Memory B cell (primary cell): ENCODE measurements at regions not wholly inside any gene's neighbourhood (a gene's known extent, or its start where the extent isn't known, plus 50 kb on each side); places are given as distances from the start of the nearest gene placed in this dataset.

Experiments
- ATAC-seq: fragments of 150-1000 bp; cut with Tn5 transposase; 2 replicates; pipeline ENCODE4 v1.10.0; 2021; ENCODE audit warnings: low read depth, mild to moderate bottlenecking, moderate library complexity
- DNase-seq, 2 donors: peaks; one replicate each; pipeline ENCODE4 v3.0.0; 2022; ENCODE audit warnings: low spot score in 2 of 2
- H3K27ac Mint-ChIP-seq: one replicate; pipeline ENCODE4 v1.8.0; 2022; ENCODE audit warnings: mild to moderate bottlenecking, moderate library complexity, mixed read lengths
- H3K27me3 Mint-ChIP-seq: one replicate; pipeline ENCODE4 v1.8.0; 2022; ENCODE audit warnings: mixed read lengths
- H3K36me3 Mint-ChIP-seq: one replicate; pipeline ENCODE4 v1.8.0; 2022; ENCODE audit warnings: mild to moderate bottlenecking, mixed read lengths
- H3K4me1 Mint-ChIP-seq: one replicate; pipeline ENCODE4 v1.8.0; 2022; ENCODE audit warnings: mixed read lengths
- H3K4me3 Mint-ChIP-seq: one replicate; pipeline ENCODE4 v1.8.0; 2022; ENCODE audit warnings: mild to moderate bottlenecking, moderate library complexity, mixed read lengths
- H3K9me3 Mint-ChIP-seq: one replicate; pipeline ENCODE4 v1.8.0; 2022; ENCODE audit warnings: mixed read lengths

GRCh38 chr14:49396801-49397200 is 189.4 kb downstream of the RPS29 start:
- no peak for ATAC-seq
- Mint-ChIP-seq H3K9me3 (no peaks in the 10 kb centered on the region), H3K36me3 (no peaks in the 10 kb centered on the region), H3K4me1 (no peaks in the 10 kb centered on the region), H3K27me3 (no peaks in the 10 kb centered on the region), H3K4me3 (no peak overlapping the region), H3K27ac (no peak overlapping the region)
- DNase-seq, result no peak

- Mint-ChIP-seq H3K27ac (no peak overlapping the region), H3K9me3 (peaks cover 9% of the 10 kb centered on the region), H3K4me3 (no peak overlapping the region), H3K36me3 (peaks cover 3% of the 10 kb centered on the region), H3K27me3 (peaks cover 13% of the 10 kb centered on the region), H3K4me1 (no peaks in the 10 kb centered on the region)
- no peak for ATAC-seq
- no peak for DNase-seq
Measured at GRCh38 chr14:49381778-49382177, 204.4 kb downstream of the RPS29 start.

GRCh38 chr14:49367696-49368095 is 218.5 kb downstream of the RPS29 start:
- no peaks in the 10 kb centered on the region for H3K9me3 Mint-ChIP-seq
- H3K27ac Mint-ChIP-seq, result no peak overlapping the region
- H3K27me3 Mint-ChIP-seq, result no peaks in the 10 kb centered on the region
- H3K4me1 Mint-ChIP-seq, result no peaks in the 10 kb centered on the region
- ATAC-seq, result no peak
- no peaks in the 10 kb centered on the region for H3K36me3 Mint-ChIP-seq
- H3K4me3 Mint-ChIP-seq, result no peak overlapping the region
- DNase-seq, result no peak

- Mint-ChIP-seq H3K9me3 (no peaks in the 10 kb centered on the region), H3K4me3 (no peak overlapping the region), H3K27ac (no peak overlapping the region), H3K27me3 (no peaks in the 10 kb centered on the region), H3K4me1 (no peaks in the 10 kb centered on the region), H3K36me3 (no peaks in the 10 kb centered on the region)
- no peak for DNase-seq
- no peak for ATAC-seq
Measured at GRCh38 chr14:49366416-49366815, 219.8 kb downstream of the RPS29 start.

GRCh38 chr14:49364752-49365117 is 221.4 kb downstream of the RPS29 start:
- DNase-seq (no peak), ATAC-seq (no peak)
- Mint-ChIP-seq H3K27me3 (no peaks in the 10 kb centered on the region), H3K27ac (no peak overlapping the region), H3K36me3 (no peaks in the 10 kb centered on the region), H3K9me3 (peaks cover 3% of the 10 kb centered on the region), H3K4me1 (no peaks in the 10 kb centered on the region), H3K4me3 (no peak overlapping the region)

GRCh38 chr14:49363821-49364751 is 222.1 kb downstream of the RPS29 start:
- peaks cover 6% of the 10 kb centered on the region for H3K9me3 Mint-ChIP-seq
- DNase-seq (no peak), ATAC-seq (no peak)
- no peaks in the 10 kb centered on the region for H3K36me3 Mint-ChIP-seq
- H3K4me1 Mint-ChIP-seq, result no peaks in the 10 kb centered on the region
- H3K27ac Mint-ChIP-seq, result no peak overlapping the region
- H3K27me3 Mint-ChIP-seq, result no peaks in the 10 kb centered on the region
- no peak overlapping the region for H3K4me3 Mint-ChIP-seq

GRCh38 chr14:49362916-49363315 is 223.3 kb downstream of the RPS29 start:
- Mint-ChIP-seq H3K9me3 (peaks cover 8% of the 10 kb centered on the region), H3K27me3 (peaks cover 3% of the 10 kb centered on the region), H3K4me1 (no peaks in the 10 kb centered on the region), H3K27ac (no peak overlapping the region), H3K4me3 (no peak overlapping the region), H3K36me3 (no peaks in the 10 kb centered on the region)
- DNase-seq (no peak), ATAC-seq (no peak)

GRCh38 chr14:49339130-49339529 is 247.1 kb downstream of the RPS29 start:
- H3K27me3 Mint-ChIP-seq, result peaks cover 4% of the 10 kb centered on the region
- no peaks in the 10 kb centered on the region for H3K4me1 Mint-ChIP-seq
- no peak overlapping the region for H3K4me3 Mint-ChIP-seq
- no peak overlapping the region for H3K27ac Mint-ChIP-seq
- ATAC-seq, result no peak
- H3K9me3 Mint-ChIP-seq, result no peaks in the 10 kb centered on the region
- no peak for DNase-seq
- no peaks in the 10 kb centered on the region for H3K36me3 Mint-ChIP-seq

GRCh38 chr14:49319810-49320209 is 266.4 kb downstream of the RPS29 start:
- Mint-ChIP-seq H3K27me3 (peaks cover 9% of the 10 kb centered on the region), H3K9me3 (peaks cover 2% of the 10 kb centered on the region), H3K36me3 (no peaks in the 10 kb centered on the region), H3K4me3 (no peak overlapping the region), H3K4me1 (peaks cover 2% of the 10 kb centered on the region), H3K27ac (no peak overlapping the region)
- ATAC-seq (no peak), DNase-seq (no peak)

GRCh38 chr14:49315570-49315969 is 270.6 kb downstream of the RPS29 start:
- Mint-ChIP-seq H3K27ac (no peak overlapping the region), H3K9me3 (peaks cover 2% of the 10 kb centered on the region), H3K4me1 (peaks cover 2% of the 10 kb centered on the region), H3K27me3 (peaks cover 7% of the 10 kb centered on the region), H3K4me3 (no peak overlapping the region), H3K36me3 (no peaks in the 10 kb centered on the region)
- DNase-seq (no peak), ATAC-seq (no peak)

- DNase-seq (no peak), ATAC-seq (no peak)
- Mint-ChIP-seq H3K4me3 (no peak overlapping the region), H3K9me3 (peaks cover 2% of the 10 kb centered on the region), H3K4me1 (peaks cover 2% of the 10 kb centered on the region), H3K27me3 (peaks cover 8% of the 10 kb centered on the region), H3K36me3 (no peaks in the 10 kb centered on the region), H3K27ac (no peak overlapping the region)
Measured at GRCh38 chr14:49314737-49315136, 271.4 kb downstream of the RPS29 start.

- peaks cover 6% of the 10 kb centered on the region for H3K27me3 Mint-ChIP-seq
- ATAC-seq (no peak), DNase-seq (no peak)
- no peak overlapping the region for H3K27ac Mint-ChIP-seq
- H3K9me3 Mint-ChIP-seq, result no peaks in the 10 kb centered on the region
- no peaks in the 10 kb centered on the region for H3K4me1 Mint-ChIP-seq
- no peaks in the 10 kb centered on the region for H3K36me3 Mint-ChIP-seq
- no peak overlapping the region for H3K4me3 Mint-ChIP-seq
Measured at GRCh38 chr14:49313108-49313507, 273.1 kb downstream of the RPS29 start.

GRCh38 chr14:49310298-49310697 is 275.9 kb downstream of the RPS29 start:
- Mint-ChIP-seq H3K4me3 (no peak overlapping the region), H3K27ac (no peak overlapping the region), H3K4me1 (no peaks in the 10 kb centered on the region), H3K36me3 (no peaks in the 10 kb centered on the region), H3K27me3 (peaks cover 9% of the 10 kb centered on the region), H3K9me3 (no peaks in the 10 kb centered on the region)
- DNase-seq (no peak), ATAC-seq (no peak)

- ATAC-seq, result no peak
- Mint-ChIP-seq H3K4me1 (no peaks in the 10 kb centered on the region), H3K27me3 (peaks cover 10% of the 10 kb centered on the region), H3K4me3 (no peak overlapping the region), H3K36me3 (no peaks in the 10 kb centered on the region), H3K9me3 (no peaks in the 10 kb centered on the region), H3K27ac (no peak overlapping the region)
- DNase-seq, result no peak
Measured at GRCh38 chr14:49306152-49306751, 279.9 kb downstream of the RPS29 start.
